Gastrocnemius medialis (tissue), 4 donors: ENCODE measurements at regions not wholly inside any gene's neighbourhood (a gene's known extent, or its start where the extent isn't known, plus 50 kb on each side); places are given as distances from the start of the nearest gene placed in this dataset.

Source experiments
- ATAC-seq, 2 donors: fragments of 150-250 bp; one replicate each; pipeline ENCODE4 v1.9.1; 2016
- DNase-seq, 2 donors: peaks; one replicate each; pipeline ENCODE4 v3.0.0-alpha.2; 2019
- H3K27ac ChIP-seq, 4 donors: fragments of 200-600 bp; sonication (generic); 1 replicate in 1 of 4; 2 replicates in 3 of 4; pipeline ENCODE4 v1.5.1; 2016 to 2018; ENCODE audit warnings: mild to moderate bottlenecking in 2 of 4, moderate library complexity in 1 of 4
- H3K27me3 ChIP-seq, 3 donors: fragments of 200-600 bp; sonication (generic) in 2 of 3; 1 replicate in 1 of 3; 2 replicates in 2 of 3; pipeline versions ENCODE4 v1.5.1 to v1.6.0; 2016 to 2019; ENCODE audit warnings: mild to moderate bottlenecking in 1 of 3, moderate library complexity in 1 of 3
- H3K36me3 ChIP-seq, 2 donors: fragments of 200-600 bp; sonication (generic) in 1 of 2; one replicate each; pipeline ENCODE4 v1.5.1; 2017 to 2018
- H3K4me1 ChIP-seq, 2 donors: fragments of 200-600 bp; sonication (generic) in 1 of 2; one replicate each; pipeline ENCODE4 v1.5.1; 2016 to 2017; ENCODE audit warnings: mild to moderate bottlenecking in 2 of 2
- H3K4me3 ChIP-seq, 4 donors: fragments of 200-600 bp; sonication (generic) in 3 of 4; 1 replicate in 1 of 4; 2 replicates in 3 of 4; pipeline ENCODE4 v1.5.1; 2016 to 2019; ENCODE audit warnings: mild to moderate bottlenecking in 2 of 4
- H3K9me3 ChIP-seq, 3 donors: fragments of 200-600 bp; sonication (generic) in 2 of 3; 1 replicate in 1 of 3; 2 replicates in 2 of 3; pipeline ENCODE4 v1.5.1; 2016 to 2019
- CTCF ChIP-seq, 5 experiments: fragments of 450-650 bp in 3 of 5; fragments of 200-600 bp in 2 of 5; sonication (generic) in 2 of 5; IDR thresholded peaks in 4 of 5; conservative IDR thresholded peaks in 1 of 5; 1 replicate in 4 of 5; 2 replicates in 1 of 5; pipeline ENCODE4 v1.5.1; 2016 to 2019; ENCODE audit warnings: antibody characterized with exemption in 5 of 5, mild to moderate bottlenecking in 3 of 5, moderate library complexity in 3 of 5
- POLR2A ChIP-seq, 2 donors: fragments of 450-650 bp; IDR thresholded peaks; one replicate each; pipeline ENCODE4 v1.6.1; 2017; ENCODE audit warnings: antibody characterized with exemption in 2 of 2, mild to moderate bottlenecking in 2 of 2, moderate library complexity in 2 of 2
- in situ Hi-C, 4 donors: fragments of 200-750 bp; cut with MboI; loops; one replicate each; pipeline versions ENCODE4 v1.15.0 to v1.8.0; 2017; ENCODE audit warnings: low sequenced_read_pairs in 4 of 4
- intact Hi-C: fragments of 100-400 bp; cut with DNase I; formaldehyde crosslinking; loops from one replicate; pipeline ENCODE4 v1.15.1; 2023; ENCODE audit warnings: low total_unique reads

- ATAC-seq (no peak), DNase-seq (no peak)
- intact Hi-C loops (no loop called here), in situ Hi-C loops (no loop called here)
- Histone ChIP-seq H3K27ac (no peak overlapping the region), H3K4me3 (no peak overlapping the region), H3K36me3 (no peaks in the 10 kb centered on the region), H3K9me3 (no peaks in the 10 kb centered on the region), H3K4me1 (no peaks in the 10 kb centered on the region), H3K27me3 (peaks cover 0 to 2% (median 0%) of the 10 kb centered on the region in 3 donors)
- no peak for TF ChIP-seq POLR2A (IDR thresholded peaks at IDR 0.05)
- no peak for TF ChIP-seq CTCF (IDR thresholded peaks at IDR 0.05 in 4 of 5, conservative IDR thresholded peaks at IDR 0.05 in 1 of 5)
Measured at GRCh38 chr22:47282851-47283250, 520.4 kb downstream of the TBC1D22A start.

DNA sequence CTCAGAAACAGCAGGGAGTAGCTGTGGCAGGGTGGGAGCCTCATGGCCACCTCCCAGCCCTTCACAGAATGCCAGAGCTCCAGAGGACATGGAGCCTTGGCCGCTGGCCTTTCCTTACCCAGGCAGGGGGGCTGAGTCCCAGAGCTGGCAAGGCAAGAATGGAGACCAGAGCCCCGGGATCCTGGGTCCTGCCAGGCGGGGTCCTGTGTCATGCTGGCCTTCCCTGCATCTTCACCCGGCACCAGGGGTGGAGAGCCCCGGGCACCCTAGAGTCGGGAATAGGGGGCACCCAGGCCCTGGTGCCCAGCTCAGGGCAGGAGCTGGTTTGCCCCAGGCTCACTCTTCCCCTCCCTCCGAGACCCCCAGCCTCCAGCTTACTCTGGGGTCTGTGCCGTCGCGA is 519.9 kb downstream of the TBC1D22A start:
- in situ Hi-C loops (no loop called here), intact Hi-C loops (no loop called here)
- Histone ChIP-seq H3K27me3 (peaks cover 0 to 2% (median 0%) of the 10 kb centered on the region in 3 donors), H3K27ac (no peak overlapping the region), H3K4me1 (no peaks in the 10 kb centered on the region), H3K9me3 (no peaks in the 10 kb centered on the region), H3K4me3 (no peak overlapping the region), H3K36me3 (no peaks in the 10 kb centered on the region)
- DNase-seq = no peak
- TF ChIP-seq POLR2A (IDR thresholded peaks at IDR 0.05) (no peak), CTCF (IDR thresholded peaks at IDR 0.05 in 4 of 5, conservative IDR thresholded peaks at IDR 0.05 in 1 of 5) (no peak)
- no peak for ATAC-seq

DNA sequence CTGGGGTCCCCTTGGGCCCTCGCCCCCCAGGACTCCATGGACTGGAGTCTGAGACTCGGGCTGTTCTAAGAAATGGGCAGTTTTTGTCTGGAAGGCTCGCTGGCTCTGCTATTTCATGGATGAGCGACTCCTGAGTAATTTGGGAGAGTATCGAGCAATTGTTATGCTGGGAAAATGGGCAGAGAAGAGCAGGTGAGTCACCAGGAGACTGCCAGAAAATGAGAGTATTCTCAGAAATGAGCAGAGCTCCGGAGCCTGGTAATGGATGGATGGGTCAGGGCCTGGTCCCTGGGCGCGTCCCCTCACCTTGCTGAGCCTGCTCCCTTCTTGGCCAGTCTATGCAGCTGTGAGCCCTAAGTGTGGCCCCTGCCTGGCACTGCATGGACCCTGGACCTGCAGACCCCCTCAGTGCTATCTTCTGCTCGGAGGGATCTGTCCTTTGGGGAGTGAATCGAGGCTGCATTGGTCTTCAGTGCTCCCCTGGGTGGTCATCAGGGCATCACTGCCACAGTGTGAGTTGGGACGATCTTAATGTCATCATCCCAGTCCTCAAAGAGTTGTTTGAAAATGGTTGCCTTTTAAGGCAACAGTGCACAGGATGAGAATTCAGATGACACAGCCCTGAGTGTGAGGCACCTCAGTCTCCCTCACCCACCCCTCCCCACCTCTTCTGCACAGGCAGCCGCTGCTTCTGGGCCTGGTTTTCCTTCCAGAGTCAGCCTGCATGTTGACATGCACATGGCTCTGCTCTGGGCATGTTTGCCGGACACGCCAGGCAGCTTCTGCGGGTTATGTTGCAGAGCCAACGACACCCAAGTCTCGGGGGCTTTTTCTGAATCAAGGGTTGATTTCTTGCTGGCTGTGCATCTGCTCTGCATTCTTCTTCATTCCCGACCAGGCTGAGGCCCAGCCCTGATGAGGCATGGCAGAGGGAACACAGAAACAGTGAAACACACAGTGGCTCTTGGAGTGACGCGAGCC is 519.0 kb downstream of the TBC1D22A start:
- no peak for ATAC-seq
- DNase-seq = no peak
- intact Hi-C loops = no loop called here
- no peaks in the 10 kb centered on the region for H3K4me1 ChIP-seq
- peaks cover 0 to 7% (median 6%) of the 10 kb centered on the region in 3 donors for H3K27me3 ChIP-seq
- in situ Hi-C loops = no loop called here
- no peak overlapping the region for H3K27ac ChIP-seq
- TF ChIP-seq CTCF (IDR thresholded peaks at IDR 0.05 in 4 of 5, conservative IDR thresholded peaks at IDR 0.05 in 1 of 5) = no peak
- TF ChIP-seq POLR2A (IDR thresholded peaks at IDR 0.05) = no peak
- no peaks in the 10 kb centered on the region for H3K9me3 ChIP-seq
- no peaks in the 10 kb centered on the region for H3K36me3 ChIP-seq
- H3K4me3 ChIP-seq = no peak overlapping the region

DNA sequence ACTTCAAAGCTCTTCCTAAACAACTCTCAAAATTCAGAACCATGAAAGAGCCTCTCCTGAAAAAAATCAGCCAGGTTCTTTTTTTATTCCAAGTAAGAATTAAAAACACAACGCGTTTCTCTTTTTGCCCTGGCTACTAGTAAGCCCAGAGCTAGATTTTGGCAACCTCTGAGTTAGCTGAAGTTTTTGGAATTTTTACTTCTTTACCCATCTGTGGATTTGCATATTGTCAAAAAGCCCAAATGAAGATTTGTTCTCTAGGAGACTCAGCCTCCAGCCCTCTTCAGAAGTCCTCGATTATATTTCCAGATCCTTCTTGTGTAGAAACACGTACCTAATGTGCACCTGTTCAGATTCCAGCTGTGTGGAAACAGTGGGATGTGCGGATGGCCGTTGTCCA is 517.9 kb downstream of the TBC1D22A start:
- H3K36me3 ChIP-seq = no peaks in the 10 kb centered on the region
- ATAC-seq (no peak), DNase-seq (no peak)
- peaks cover 0 to 8% (median 6%) of the 10 kb centered on the region in 3 donors for H3K27me3 ChIP-seq
- no peak overlapping the region for H3K27ac ChIP-seq
- TF ChIP-seq POLR2A (IDR thresholded peaks at IDR 0.05) (no peak), CTCF (IDR thresholded peaks at IDR 0.05 in 4 of 5, conservative IDR thresholded peaks at IDR 0.05 in 1 of 5) (no peak)
- H3K4me3 ChIP-seq = no peak overlapping the region
- H3K4me1 ChIP-seq = no peaks in the 10 kb centered on the region
- no peaks in the 10 kb centered on the region for H3K9me3 ChIP-seq
- in situ Hi-C loops = no loop called here
- intact Hi-C loops = no loop called here
